ENCODE measurements at regions not wholly inside any gene's neighbourhood (a gene's known extent, or its start where the extent isn't known, plus 50 kb on each side); places are given as distances from the start of the nearest gene placed in this dataset.

DNA sequence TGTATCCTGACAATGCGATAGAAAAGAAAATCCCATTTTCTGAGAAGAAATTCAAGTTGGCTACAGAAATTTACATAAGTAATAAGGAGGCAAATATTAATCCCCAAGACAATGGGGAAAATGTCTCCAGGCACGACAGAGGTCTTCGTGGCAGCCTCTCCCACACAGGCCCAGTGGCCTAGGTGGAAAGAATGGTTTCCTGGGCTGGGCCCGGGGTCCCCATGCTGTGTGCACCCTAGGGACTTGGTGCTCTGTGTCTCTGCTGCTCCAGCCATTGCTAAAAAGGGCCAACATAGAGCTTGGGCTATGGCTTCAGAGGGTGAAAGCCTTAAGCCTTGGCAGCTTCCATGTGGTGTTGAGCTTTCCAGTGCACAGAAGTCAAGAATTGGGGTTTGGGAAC, 102.5 kb upstream of the LYPLAL1 start (continued):
- TF ChIP-seq ZBTB3 (CRISPR knock-in tag; IDR thresholded peaks at IDR 0.05; ENCODE audit: borderline replicate concordance, low read depth) (no peak), ZNF350 (CRISPR knock-in tag; IDR thresholded peaks at IDR 0.05; ENCODE audit: borderline replicate concordance, low read depth) (no peak)

DNA sequence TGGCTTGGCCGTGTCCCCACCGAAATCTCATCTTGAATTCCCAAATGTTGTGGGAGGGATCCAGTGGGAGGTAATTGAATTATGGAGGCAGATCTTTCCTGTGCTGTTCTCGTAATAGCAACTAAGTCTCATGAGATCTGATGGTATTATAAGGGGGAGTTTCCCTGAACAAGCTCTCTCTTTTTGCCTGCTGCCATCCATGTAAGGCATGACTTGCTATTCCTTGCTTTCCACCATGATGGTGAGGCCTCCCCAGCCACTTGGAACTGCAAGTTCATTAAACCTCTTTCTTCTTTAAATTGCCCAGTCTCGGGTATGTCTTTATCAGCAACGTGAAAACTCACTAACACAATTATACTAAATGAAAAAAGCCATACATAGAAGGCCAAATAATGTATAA, 101.3 kb upstream of the LYPLAL1 start:
- Histone ChIP-seq H3K4me2 (ENCODE audit: low read depth, low read length) (no peak overlapping the region), H4K20me1 (ENCODE audit: insufficient read depth, low read length) (no peaks in the 10 kb centered on the region), H3K27ac (ENCODE audit: extremely low read length, insufficient read depth, low read length) (no peak overlapping the region), H3K4me1 (ENCODE audit: insufficient read depth, low read length) (no peaks in the 10 kb centered on the region), H2AFZ (ENCODE audit: low read length) (no peak overlapping the region), H3K27me3 (ENCODE audit: control insufficient read depth in 1 of 2, insufficient read depth in 2 of 2, low read length in 2 of 2) (no peaks in the 10 kb centered on the region), H3K9me3 (ENCODE audit: low read length) (no peaks in the 10 kb centered on the region), H3K36me3 (replicated peaks in 1 of 2; ENCODE audit: control insufficient read depth in 1 of 2, insufficient read depth in 2 of 2, low read length in 2 of 2) (no peaks in the 10 kb centered on the region), H3K9ac (ENCODE audit: insufficient read depth, low read depth, low read length) (no peak overlapping the region), H3K4me3 (replicated peaks in 1 of 3; ENCODE audit: insufficient read depth in 1 of 3, low read depth in 2 of 3, low read length in 3 of 3) (no peak overlapping the region), H3K79me2 (ENCODE audit: insufficient read depth, low read length) (no peaks in the 10 kb centered on the region)
- FAIRE-seq (no peak), DNase-seq (ENCODE audit: low spot score) (no peak), ATAC-seq (no peak)
- no TSS peak for BruUV-seq (replicated peaks)
- intact Hi-C loops (cut with micrococcal nuclease; ENCODE audit: unreplicated experiment) = no loop called here
- in situ Hi-C loops (cut with HindIII; ENCODE audit: extremely low pct_ligation_motif_present, low pct_unique_long_range_greater_than_20kb) = no loop called here
- 6% methylated on average over 5 of the region's 5 CpGs for WGBS (ENCODE audit: low lambda C conversion rate)
- CTCF ChIA-PET (ENCODE audit: low intra/inter-chr PET ratio, low total read pairs) = no interaction called here
- TF ChIP-seq EED (CRISPR knock-in tag; IDR thresholded peaks at IDR 0.05) (no peak), ATM (IDR thresholded peaks at IDR 0.05; ENCODE audit: borderline replicate concordance) (no peak), ZNF766 (CRISPR knock-in tag; IDR thresholded peaks at IDR 0.05; ENCODE audit: borderline replicate concordance) (no peak), ZNF788 (CRISPR knock-in tag; IDR thresholded peaks at IDR 0.05; ENCODE audit: borderline replicate concordance) (no peak), ARHGAP35 (CRISPR knock-in tag; IDR thresholded peaks at IDR 0.05; ENCODE audit: borderline replicate concordance) (no peak), KLF9 (CRISPR knock-in tag; IDR thresholded peaks at IDR 0.05; ENCODE audit: low read depth) (no peak), KLF13 (CRISPR knock-in tag; IDR thresholded peaks at IDR 0.05) (no peak)
- TF ChIP-seq, protein P1, sequence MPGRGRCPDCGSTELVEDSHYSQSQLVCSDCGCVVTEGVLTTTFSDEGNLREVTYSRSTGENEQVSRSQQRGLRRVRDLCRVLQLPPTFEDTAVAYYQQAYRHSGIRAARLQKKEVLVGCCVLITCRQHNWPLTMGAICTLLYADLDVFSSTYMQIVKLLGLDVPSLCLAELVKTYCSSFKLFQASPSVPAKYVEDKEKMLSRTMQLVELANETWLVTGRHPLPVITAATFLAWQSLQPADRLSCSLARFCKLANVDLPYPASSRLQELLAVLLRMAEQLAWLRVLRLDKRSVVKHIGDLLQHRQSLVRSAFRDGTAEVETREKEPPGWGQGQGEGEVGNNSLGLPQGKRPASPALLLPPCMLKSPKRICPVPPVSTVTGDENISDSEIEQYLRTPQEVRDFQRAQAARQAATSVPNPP (CRISPR knock-in tag; IDR thresholded peaks at IDR 0.05) = no peak
- TF ChIP-seq, protein P2, sequence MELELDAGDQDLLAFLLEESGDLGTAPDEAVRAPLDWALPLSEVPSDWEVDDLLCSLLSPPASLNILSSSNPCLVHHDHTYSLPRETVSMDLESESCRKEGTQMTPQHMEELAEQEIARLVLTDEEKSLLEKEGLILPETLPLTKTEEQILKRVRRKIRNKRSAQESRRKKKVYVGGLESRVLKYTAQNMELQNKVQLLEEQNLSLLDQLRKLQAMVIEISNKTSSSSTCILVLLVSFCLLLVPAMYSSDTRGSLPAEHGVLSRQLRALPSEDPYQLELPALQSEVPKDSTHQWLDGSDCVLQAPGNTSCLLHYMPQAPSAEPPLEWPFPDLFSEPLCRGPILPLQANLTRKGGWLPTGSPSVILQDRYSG (CRISPR knock-in tag; IDR thresholded peaks at IDR 0.05) = no peak
- TF ChIP-seq, protein P3, sequence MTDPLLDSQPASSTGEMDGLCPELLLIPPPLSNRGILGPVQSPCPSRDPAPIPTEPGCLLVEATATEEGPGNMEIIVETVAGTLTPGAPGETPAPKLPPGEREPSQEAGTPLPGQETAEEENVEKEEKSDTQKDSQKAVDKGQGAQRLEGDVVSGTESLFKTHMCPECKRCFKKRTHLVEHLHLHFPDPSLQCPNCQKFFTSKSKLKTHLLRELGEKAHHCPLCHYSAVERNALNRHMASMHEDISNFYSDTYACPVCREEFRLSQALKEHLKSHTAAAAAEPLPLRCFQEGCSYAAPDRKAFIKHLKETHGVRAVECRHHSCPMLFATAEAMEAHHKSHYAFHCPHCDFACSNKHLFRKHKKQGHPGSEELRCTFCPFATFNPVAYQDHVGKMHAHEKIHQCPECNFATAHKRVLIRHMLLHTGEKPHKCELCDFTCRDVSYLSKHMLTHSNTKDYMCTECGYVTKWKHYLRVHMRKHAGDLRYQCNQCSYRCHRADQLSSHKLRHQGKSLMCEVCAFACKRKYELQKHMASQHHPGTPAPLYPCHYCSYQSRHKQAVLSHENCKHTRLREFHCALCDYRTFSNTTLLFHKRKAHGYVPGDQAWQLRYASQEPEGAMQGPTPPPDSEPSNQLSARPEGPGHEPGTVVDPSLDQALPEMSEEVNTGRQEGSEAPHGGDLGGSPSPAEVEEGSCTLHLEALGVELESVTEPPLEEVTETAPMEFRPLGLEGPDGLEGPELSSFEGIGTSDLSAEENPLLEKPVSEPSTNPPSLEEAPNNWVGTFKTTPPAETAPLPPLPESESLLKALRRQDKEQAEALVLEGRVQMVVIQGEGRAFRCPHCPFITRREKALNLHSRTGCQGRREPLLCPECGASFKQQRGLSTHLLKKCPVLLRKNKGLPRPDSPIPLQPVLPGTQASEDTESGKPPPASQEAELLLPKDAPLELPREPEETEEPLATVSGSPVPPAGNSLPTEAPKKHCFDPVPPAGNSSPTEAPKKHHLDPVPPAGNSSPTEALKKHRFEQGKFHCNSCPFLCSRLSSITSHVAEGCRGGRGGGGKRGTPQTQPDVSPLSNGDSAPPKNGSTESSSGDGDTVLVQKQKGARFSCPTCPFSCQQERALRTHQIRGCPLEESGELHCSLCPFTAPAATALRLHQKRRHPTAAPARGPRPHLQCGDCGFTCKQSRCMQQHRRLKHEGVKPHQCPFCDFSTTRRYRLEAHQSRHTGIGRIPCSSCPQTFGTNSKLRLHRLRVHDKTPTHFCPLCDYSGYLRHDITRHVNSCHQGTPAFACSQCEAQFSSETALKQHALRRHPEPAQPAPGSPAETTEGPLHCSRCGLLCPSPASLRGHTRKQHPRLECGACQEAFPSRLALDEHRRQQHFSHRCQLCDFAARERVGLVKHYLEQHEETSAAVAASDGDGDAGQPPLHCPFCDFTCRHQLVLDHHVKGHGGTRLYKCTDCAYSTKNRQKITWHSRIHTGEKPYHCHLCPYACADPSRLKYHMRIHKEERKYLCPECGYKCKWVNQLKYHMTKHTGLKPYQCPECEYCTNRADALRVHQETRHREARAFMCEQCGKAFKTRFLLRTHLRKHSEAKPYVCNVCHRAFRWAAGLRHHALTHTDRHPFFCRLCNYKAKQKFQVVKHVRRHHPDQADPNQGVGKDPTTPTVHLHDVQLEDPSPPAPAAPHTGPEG (CRISPR knock-in tag; IDR thresholded peaks at IDR 0.05) = no peak
- TF ChIP-seq, protein P4, sequence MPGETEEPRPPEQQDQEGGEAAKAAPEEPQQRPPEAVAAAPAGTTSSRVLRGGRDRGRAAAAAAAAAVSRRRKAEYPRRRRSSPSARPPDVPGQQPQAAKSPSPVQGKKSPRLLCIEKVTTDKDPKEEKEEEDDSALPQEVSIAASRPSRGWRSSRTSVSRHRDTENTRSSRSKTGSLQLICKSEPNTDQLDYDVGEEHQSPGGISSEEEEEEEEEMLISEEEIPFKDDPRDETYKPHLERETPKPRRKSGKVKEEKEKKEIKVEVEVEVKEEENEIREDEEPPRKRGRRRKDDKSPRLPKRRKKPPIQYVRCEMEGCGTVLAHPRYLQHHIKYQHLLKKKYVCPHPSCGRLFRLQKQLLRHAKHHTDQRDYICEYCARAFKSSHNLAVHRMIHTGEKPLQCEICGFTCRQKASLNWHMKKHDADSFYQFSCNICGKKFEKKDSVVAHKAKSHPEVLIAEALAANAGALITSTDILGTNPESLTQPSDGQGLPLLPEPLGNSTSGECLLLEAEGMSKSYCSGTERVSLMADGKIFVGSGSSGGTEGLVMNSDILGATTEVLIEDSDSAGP (CRISPR knock-in tag; IDR thresholded peaks at IDR 0.05; ENCODE audit: borderline replicate concordance) = no peak
- POLR2A ChIA-PET = no interaction called here

All from HepG2 (cell line).